ENCODE measurements at regions not wholly inside any gene's neighbourhood (a gene's known extent, or its start where the extent isn't known, plus 50 kb on each side); places are given as distances from the start of the nearest gene placed in this dataset.
"Not testable (repeated sequence)": the region's sequence is repeated elsewhere in the genome, so short reads cannot be mapped to it uniquely, and the experiment has no call there.

- not testable (repeated sequence) for DNase-seq
Observed at GRCh38 chr15:37427393-37427792, 327.0 kb upstream of the MEIS2 start.

DNA sequence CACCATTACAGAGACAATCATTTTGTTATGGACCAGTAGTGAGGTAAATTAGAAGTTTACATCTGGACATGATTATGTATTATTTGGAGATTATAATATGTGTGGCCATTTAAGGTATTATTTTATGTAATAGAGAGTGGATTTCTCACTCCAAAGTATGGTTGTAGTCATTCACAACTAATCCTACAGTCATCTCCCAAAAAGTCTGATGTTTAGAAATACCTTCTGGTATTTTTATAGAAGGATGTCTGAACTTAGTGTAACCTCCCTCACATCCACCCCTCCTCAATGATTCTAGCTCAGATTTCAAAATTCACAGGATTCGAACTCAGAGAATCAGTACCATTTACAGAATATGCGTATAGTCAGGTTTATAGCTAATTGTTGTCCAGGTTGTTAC lies 346.6 kb upstream of the MEIS2 start:
- no peak for DNase-seq

- no peak for DNase-seq
Observed at GRCh38 chr15:37452498-37452897, 352.1 kb upstream of the MEIS2 start.

- DNase-seq, result no peak
Observed at GRCh38 chr15:37480482-37480881, 380.1 kb upstream of the MEIS2 start.

- DNase-seq, result no peak
Observed at GRCh38 chr15:37481126-37481525, 380.8 kb upstream of the MEIS2 start.

GRCh38 chr15:37483779-37484178 lies 383.4 kb upstream of the MEIS2 start:
- DNase-seq, result no peak

- no peak for DNase-seq
Observed at GRCh38 chr15:37485056-37485455, 384.7 kb upstream of the MEIS2 start.

- no peak for DNase-seq
Observed at GRCh38 chr15:37490707-37491106, 390.4 kb upstream of the MEIS2 start.

DNA sequence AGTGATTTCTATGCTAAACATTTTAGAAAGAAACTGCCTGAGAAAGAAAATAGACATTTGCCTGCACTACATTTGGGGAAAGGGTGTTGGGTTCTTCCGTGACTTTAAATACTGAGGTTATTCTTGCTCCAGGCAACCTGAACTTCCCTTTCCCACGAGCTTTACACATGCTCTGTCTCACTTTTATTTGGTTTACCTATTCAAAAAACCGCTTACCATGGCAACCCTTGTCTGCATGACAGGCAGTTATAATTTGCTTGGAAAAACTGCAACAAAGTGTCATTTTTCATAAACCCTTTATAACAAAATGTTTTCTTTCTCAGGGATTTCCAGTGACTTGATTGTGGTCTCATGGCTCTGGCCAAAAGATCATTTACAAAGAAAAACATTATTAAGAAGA lies 416.3 kb upstream of the MEIS2 start:
- DNase-seq, result no peak

DNA sequence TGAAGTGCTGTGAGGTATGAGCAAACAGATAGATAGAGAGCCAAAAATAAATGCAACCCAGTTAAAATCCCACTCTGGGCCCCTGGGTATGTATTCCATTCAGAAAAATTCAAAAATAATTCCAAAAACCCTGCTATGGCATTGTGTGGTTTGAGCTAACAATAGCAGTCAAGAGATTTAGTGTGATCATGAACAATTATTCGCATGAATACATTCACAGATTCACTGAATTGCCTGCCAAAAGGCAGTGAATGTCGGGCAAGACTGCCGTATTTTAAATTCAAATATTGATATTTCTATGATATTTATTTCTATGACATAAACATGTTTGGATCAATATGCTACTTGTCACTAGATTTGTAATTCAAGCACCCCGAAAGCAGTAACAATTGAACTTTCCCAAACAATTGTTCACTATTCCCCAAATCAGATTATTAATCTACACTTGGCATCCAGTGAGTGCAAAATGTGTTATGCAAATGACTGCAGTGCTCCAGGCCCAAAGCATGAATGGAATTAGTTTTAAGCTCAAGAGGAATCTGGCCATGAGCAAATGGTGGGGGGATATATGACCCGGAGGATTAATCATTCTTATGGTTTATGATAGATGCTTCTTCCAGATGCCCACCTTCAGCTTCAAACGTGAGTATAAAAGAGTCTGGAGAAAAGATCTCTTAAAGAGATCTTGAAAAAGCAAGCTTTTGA lies 417.0 kb upstream of the MEIS2 start:
- no peak for DNase-seq

- no peak for DNase-seq
Observed at GRCh38 chr15:37518436-37518835, 416.0 kb upstream of the TMCO5A start.

DNA sequence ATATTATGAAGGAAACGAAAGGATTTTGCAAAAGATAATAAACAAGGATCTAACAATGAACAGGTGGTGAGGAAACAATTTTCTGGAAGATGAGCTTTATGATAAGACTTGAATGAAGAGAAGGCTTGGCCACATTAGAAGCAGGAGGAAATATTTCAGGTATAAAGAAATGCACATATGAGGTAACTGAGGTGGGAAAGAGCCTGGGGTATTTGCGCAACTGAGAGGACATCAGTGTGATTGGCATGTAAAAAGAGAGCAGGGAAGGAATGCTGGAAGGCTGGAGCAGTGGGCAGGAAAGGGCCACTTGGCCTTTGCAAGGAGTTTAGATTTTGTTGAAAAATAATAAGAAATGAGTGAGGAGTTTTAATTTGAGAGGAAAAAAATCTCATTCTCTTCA lies 414.4 kb upstream of the TMCO5A start:
- DNase-seq, result no peak

DNA sequence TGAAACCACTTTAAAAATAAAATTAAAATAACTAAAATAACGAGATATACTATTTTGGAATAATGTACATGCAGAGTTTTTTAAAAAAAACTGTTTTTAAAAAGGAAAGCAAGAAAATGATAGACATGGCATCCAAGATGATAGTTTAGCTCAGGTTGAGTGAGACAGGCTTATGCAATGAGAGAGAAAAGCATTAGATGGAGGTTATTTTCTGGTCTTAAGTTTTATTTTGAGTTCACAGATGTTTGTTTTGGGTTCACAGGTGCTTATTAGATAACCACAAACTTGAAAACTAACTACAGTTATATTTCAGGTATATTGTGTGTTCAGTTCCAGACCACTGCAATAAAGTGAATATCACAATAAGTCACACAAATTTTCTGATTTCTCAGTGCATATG lies 413.6 kb upstream of the TMCO5A start:
- no peak for DNase-seq

- DNase-seq, result no peak
Observed at GRCh38 chr15:37524601-37525000, 409.8 kb upstream of the TMCO5A start.

DNA sequence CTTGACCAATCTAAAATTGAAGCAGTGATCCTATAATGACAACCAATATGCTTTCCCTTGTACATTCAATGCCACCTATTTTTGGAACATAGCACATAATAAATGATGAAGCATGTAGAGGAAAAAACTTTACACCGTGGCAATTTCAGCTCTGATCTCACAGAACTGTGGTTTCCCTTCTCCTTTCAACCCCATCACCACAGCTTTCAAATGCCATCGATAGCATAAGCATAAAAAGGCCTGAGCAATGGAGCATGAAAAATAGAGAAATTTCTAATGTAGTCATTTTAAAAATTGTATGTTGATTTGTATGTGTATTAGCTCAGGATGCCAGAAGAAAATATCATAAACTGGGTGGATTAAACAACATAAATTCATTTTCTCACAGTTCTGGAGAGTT lies 406.0 kb upstream of the TMCO5A start:
- no peak for DNase-seq

DNA sequence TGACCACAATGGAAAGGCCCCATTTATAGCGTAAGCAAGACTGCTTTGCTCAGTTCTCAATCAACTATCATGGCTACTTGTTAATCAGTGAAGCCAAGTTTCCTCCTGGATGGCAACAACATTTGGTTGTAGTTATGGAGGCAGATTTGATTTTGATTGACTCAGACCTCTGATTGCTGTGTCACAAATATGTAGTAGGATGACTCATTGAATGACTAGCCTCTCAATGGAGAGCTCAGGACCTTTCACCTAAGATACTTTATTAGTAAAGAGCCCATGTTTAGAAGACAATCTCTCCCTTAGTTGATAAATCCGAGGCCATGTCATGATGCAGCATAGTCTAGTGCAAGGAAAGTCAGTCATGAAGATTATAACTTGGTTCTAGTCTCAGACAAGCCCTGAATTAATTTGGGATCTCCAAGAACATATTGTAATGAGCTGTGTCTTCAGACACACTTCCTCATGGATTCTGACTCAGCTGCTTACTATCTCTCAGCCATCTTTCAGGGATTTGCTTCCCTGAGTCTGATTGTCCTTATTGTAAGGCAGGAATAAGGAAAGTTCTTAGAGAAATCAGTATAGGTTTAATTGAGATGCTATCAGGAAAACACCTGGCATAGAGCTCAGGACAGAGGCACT lies 397.4 kb upstream of the TMCO5A start:
- DNase-seq, result no peak

DNA sequence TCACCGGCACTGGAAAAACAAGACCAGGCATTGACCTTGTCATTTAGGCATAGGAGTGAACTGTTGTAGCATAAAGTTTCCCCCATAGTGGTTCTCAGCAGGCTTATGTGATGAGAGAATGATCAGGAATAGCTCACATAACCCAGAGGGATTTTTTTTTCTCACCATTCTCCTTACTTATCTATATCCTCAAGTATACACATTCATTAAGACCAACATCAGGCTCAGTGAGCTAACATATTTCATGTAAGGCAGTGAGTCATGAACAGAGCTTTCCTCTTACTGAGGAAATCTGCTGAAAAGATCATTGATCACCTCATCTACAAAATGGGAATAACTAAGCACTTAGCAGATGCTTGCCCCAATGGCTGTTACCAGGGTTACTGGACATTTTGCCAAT lies 396.6 kb upstream of the TMCO5A start:
- no peak for DNase-seq

- no peak for DNase-seq
Observed at GRCh38 chr15:37548116-37548515, 386.3 kb upstream of the TMCO5A start.

DNA sequence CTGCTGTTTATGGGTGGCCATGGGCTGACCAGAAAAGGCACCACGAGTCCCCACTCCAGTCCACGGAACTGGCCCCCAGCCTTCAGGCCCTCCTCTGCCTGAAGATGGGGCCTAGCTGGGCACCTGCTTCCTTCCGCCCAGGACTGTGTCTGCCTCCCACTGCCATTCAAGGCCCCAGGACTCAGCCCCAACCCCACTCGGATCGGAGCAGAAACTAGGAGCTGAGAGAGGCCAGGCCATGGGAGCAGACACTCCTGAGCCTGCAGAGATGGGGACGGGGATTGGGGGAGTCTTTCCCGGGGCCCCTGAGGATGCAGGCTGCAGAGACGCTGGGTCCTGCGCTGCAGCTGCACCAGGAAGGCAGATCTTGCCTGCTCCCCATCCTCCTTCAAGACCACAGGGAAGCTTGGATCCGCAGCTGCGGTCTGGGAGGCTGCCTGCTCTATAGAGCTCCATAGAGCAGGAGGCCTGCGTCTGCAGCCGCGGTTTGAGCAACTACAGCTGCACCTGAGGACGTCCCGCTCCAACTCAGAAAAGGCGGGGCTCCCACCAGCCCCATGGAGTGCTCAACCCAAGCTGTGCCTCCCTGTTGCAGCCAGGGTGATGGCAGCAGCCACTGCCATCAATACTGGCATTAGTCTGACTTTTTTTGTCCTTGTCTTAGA lies 383.9 kb upstream of the TMCO5A start:
- no peak for DNase-seq

- no peak for DNase-seq
Observed at GRCh38 chr15:37572401-37572800, 362.0 kb upstream of the TMCO5A start.

GRCh38 chr15:37574985-37575384 lies 359.5 kb upstream of the TMCO5A start:
- no peak for DNase-seq

DNA sequence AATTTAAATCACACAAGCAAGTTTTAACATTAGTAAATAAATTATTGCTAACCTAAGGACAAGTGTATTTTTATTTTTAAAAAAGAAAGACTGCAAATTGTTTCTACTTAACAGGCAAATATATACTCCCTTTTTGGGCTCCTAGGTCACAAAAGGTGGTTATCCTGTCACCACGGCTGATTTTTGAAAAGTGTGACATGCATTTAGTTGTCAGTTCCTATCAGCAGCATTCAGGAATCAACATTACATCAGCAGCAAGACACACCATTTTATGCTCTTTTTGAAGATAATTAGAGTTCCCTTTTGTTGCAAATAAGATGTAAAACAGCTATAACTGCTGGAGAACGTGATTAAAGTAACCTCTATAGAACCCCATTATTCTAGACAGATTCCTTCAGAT lies 357.5 kb upstream of the TMCO5A start:
- DNase-seq, result no peak

DNA sequence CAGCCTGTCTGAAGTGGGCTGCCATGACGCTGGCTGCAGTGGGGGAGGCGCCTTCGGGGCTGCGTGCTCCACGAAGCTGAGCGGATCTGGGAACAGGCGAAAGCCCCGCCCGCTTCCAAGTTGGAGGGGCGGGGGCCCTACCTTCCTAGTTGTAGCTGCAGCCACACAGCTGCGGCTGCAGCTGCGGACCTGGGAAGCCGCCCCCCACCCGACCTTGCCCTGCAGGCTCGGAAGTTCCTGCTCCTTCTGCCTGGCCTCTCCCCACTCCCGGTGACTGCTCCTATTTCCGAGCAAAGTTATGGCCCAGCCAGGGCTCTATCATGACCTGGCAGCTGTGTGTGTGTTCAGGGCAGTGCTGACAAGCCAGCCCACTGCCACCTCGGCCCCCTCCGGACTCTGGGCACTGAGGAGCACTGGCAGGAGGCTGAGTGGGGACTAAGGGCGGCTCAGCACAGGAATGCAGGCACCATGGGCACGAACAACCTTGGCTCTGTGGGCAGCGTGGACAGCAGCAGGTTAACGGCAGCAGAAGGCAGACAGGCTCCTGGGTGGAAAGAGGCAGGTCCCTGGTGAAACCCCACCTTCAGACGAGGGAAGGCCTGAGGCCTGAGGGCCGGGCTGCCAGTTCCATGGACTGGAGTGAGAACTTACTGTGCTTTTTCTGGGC lies 352.4 kb upstream of the TMCO5A start:
- DNase-seq, result no peak

DNA sequence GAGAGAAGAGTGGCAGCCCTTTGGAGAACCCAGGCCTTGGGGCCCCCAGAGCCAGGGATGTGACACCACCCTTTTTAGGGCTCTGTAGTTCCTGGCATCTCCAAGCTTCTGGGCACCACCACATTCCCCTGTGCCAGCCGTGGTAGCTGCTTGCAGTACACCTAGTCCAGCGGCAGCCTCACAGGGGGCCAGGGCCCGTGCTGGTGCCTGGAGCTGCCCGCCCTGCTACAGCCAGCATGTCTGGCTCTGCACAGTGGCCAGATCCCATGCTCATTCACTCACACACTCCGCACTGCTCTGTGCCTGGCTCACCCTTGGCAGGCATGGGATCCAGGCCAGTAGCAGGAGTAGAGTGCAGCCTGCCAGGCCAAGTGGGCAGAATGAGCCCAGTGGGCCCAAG lies 351.6 kb upstream of the TMCO5A start:
- DNase-seq, result no peak
